Inflammatory macrophage treated with lipopolysaccharide for 4 hours (primary cell): ENCODE measurements at regions not wholly inside any gene's neighbourhood (a gene's known extent, or its start where the extent isn't known, plus 50 kb on each side); places are given as distances from the start of the nearest gene placed in this dataset.
A peak's percentile ranks its signal among the peaks of the same experiment; 100 is the strongest.

ENCODE experiments used
- DNase-seq: peaks from one replicate; pipeline ENCODE4 v3.0.0-alpha.2; 2020

DNA sequence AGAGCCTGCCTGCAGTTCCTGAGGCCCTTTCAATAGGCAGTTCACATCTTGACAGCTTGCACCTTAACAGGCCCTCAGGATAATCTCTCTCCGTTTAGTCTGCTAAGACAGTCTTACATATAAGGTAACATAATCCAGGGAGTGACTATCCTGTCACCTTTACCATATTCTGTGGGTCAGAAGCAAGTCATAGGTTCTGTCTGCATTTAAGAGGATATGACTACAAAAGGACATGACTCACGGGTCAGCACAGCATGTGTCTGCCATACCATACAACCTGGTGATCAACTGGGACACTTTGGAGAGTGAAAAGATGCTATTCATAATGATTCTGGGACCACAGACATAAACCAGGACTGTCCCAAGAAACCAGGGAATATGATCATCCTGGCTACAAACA lies 611.1 kb downstream of the SOX6 start:
- no peak for DNase-seq

GRCh38 chr11:15747671-15748070 lies 608.7 kb downstream of the SOX6 start:
- DNase-seq, result no peak

GRCh38 chr11:15748132-15748531 lies 608.2 kb downstream of the SOX6 start:
- DNase-seq, result no peak

DNA sequence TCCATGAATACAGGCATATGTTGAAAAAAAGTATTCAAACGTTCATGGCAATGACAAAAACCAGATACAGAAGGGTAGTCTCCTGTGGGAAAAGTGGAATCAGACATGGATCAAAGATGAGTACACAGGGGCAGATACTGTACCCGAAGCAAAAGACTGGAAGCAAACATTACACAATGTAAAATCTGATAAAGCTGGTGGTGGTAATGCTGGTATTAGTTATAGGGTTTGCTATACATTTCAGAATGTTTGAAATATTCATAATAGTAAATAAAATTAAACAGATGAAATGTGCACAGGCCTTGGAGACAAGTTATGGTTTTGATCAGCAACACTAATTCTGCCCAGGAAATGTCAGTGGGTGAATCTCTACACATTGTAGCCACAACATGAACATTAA lies 607.6 kb downstream of the SOX6 start:
- DNase-seq, result no peak

DNA sequence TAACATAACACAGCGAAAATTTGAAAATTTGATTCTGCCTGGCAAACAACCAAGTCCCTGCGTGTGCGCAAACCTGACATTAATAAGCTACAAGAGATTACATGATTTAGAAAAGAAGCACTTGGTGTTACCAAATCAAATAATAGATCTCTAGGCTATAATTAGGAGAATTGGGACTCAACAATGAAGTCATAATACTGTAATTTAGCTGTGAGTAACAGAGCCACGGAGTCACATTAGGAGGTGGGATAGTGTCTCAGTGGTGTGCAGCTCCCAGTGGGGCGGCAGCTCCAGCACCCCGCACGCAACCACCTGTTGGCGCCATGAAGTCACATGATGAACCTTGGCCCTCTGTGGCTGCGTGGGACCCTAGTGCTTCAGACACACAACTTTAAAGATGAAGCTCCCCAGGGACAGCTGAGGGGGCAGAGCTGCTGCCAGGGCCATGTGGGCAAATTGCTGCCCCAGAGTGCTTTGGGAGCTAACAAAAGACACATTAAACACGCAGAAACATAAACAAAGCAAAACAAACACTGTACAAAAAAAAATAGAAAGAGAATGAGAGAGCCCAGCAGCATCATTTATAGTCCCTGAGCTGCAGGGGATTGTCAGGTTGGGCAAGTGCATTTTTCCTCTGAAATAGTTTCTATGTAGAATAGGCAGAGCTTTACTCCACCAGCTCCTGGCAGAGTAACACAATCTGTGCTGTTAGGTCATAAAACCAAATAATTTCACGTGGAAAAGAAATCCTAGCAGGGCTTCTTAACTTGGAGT lies 605.6 kb downstream of the SOX6 start:
- no peak for DNase-seq

DNA sequence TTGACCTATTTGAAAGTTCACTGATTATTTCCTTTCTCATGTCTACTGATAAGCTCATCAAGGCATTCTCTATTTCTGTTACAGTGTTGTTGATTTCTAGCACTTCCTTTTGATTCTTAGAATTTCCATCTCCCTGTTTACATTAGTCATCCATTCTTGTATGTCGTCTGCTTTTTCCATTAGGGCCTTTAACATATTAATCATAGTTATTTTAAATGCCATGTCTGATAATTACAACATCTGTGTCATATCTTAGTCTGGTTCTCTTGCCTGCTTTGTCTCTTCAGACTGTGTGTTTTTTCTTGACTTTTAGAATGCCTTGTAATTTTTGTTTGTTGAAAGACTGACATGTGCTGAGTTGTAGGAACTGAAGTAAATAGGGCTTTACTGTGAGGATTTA lies 602.1 kb downstream of the SOX6 start:
- no peak for DNase-seq

DNA sequence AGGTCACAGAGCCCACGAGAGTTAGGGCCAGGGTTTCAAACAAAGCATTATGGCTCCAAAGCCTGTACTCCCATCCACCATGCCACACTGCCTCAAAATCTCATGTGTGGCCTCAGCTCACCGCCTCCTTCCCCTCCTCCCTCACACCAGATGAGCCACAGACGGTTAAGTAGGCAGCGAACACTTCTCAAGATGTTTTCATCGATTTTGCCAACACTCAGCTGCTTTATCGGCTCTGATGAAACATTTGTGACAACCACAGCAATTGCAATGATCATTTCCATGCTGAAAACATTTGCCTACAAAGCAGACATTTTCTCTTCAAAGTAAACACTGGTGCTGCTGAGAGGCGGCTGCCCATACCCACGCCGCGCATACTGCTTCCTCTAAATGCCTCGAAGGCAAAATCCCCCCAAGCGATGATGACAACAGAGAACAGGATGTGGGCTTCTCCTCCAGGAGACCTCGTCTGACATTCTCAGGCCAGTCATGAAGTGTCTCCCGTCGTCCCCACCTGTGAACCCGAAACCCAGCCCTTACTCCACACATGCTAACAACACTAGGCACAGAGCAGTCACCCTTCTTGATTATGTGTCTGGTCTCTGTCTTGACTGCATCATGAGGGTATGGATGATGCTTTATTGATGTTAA lies 599.2 kb downstream of the SOX6 start:
- DNase-seq, result no peak

- no peak for DNase-seq
Observed at GRCh38 chr11:15758857-15759465, 597.4 kb downstream of the SOX6 start.

- no peak for DNase-seq
Observed at GRCh38 chr11:15761235-15761634, 595.1 kb downstream of the SOX6 start.

- peak; percentile 5 for DNase-seq
Observed at GRCh38 chr11:15764326-15764725, 592.0 kb downstream of the SOX6 start.

GRCh38 chr11:15764948-15765347 lies 591.4 kb downstream of the SOX6 start:
- DNase-seq, result no peak

DNA sequence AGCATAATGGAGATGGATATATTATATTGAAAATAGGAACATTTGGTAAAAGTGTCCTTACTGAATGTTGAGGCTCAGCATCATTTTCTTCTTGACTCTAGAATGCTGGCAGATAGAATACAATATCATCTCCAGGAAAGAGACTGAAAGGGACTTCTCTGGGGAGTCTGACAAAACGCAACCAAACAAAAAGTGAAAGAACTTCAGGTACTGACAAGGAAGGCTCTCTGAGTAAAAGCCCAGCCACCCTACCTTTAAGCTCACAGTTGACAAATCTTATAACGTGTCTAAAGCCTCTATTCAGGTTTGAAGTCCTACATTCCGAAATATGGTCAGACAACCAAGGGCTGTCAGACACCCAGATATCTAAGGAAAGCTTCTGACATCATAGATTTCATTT lies 590.8 kb downstream of the SOX6 start:
- DNase-seq, result no peak

GRCh38 chr11:15768321-15768720 lies 588.0 kb downstream of the SOX6 start:
- no peak for DNase-seq

DNA sequence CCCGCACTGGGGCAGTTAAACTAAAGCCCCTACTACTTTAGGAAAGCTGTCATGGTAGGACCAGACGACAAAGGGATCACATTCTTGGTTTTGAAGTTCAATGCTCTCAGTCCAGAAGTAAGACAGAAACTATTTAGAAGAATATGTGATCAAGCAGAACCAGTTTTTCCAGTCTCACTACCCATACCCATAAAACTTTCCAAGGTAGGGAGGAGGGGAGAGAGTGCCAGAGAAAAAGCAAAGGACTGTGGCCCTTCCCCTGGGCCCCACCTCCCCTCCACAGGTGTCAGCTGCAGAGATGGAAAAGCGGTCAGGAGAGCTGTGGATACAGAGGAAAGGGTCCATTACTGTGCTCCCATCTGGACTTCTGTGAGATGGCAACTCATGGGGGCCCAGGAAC lies 587.1 kb downstream of the SOX6 start:
- DNase-seq, result no peak

GRCh38 chr11:15770798-15771414 lies 585.4 kb downstream of the SOX6 start:
- DNase-seq, result peak; percentile 50

DNA sequence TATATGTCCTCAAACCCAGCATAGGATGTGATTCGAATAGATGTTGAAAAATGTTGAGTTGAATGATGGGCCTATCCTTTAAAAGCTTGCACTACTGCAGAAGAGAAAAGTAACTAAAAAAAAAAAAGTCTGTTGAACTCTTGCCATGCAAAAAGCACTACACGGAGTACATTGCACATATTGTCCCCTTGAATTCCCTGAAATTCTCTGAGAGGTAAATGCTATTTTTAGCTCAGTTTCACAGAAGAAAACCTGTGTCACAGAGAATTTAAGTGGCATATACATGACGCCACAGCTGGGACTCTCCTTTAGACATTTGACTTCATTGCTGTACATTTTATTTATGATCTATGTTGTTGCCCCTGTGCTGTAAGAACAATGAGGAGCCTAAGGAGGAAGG lies 583.8 kb downstream of the SOX6 start:
- no peak for DNase-seq

GRCh38 chr11:15772981-15773380 lies 583.4 kb downstream of the SOX6 start:
- no peak for DNase-seq

DNA sequence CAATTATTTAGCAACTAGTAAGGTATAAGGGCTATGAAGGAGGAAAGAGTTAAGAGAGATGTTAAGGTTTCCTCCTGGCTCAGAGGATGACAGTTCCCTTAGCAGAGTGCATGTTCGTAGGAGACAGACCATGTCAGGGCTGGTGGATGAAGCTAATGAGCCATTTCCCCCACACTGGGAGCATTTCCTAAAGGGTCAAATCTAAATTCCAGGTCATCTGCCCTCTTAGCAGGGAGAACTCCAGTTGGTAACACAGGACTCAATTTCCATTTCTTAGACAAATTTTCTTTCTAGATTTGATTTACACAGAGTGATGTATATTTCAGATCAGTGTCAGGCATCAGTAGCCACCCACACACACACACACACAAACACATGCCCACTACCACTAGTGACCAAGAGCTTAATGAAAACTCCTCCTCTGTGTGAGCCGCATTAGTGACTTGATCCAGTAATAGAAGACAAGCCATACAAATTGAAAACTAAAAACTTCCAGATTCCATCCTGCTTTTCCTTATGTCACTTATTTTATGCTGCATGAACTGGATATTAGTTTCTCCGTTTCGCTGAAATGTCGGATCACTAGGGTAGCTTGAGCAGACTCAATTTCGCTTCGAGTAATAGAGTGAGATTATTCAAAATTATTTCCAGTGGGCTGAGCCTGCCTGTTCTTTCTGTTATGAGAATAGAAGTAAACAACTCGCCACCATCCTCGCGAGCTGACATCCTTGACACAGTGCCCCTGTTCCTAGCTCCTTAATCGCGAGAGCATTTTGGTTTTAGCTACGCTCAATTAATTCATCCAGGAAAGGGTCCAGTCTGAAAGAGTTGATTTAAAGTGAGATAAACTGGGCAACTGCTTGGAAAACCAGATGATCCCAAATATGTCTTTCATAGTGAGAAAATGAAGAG lies 582.6 kb downstream of the SOX6 start:
- no peak for DNase-seq

DNA sequence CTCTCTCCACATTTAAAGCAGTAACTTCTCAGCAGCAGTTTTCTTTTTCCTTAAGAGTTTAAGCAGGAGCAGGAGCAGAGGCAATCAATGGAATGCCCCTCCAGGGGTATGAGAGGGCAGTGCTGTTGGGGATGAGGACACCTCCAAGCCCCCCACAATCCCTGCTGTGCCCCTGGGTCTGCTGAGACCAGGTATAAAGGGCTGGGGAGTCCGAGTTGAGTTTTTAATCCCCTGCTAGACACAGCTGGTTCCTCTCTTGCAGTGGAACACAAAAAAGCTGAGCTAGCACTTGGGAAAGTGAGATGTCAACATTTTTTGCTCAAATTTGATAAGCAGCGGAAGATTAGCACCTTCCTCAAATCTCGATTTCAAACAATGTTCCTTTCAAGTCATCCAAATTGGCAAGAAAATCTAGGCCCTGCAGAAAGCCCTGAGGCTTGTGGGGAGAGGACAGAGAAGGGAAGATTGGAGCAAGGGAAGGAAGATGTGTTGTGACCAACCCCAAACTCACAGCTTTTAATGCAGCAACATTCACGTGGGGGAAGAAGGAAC lies 581.9 kb downstream of the SOX6 start:
- DNase-seq, result no peak

DNA sequence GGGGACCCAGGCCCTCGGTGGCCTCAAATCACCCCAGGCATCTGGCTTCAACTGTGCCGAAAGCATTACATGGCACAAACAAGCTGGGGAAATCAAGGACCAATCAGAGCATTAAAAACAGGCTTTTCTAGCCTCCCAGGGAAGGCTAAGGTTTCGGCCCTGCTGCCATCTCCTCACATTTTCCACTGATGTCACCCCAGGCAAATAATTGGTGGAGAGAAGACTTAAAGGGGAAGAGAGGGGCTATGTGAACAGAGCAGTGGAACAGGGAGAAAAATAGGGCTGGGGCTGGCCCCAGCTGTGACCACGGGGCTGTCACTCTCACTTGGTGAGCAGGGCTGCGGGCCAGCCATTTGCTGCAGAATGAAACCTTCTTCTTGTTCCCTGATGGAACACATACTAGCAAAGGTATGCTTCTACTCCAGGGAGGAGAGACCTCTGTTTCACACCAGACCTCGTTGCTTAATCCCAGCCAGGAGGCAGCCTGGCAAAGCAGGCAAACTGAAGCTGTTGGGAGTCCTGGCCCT lies 581.3 kb downstream of the SOX6 start:
- DNase-seq, result no peak

GRCh38 chr11:15775797-15776196 lies 580.5 kb downstream of the SOX6 start:
- DNase-seq, result no peak

DNA sequence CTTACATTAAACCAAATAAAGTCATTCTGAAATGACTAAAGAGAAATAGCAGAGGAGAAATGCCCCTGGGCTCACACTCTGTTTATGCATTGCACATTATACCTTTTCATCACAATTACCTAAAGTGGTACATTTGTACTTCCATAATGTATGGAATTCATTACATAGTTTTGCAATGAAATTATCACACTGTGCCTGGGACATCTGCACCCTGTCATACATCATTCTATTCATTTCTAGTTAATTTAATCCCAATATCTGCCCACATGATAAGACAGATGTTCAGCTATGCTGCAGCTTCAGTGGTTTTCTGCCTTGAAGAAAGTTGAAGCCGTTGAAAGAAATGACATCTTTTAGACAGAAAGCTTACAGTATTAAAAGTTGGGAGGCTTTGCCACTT lies 580.0 kb downstream of the SOX6 start:
- no peak for DNase-seq
